Thyroid gland (tissue), 4 donors: ENCODE measurements at regions not wholly inside any gene's neighbourhood (a gene's known extent, or its start where the extent isn't known, plus 50 kb on each side); places are given as distances from the start of the nearest gene placed in this dataset.

ENCODE experiments used
- DNase-seq, 2 donors: peaks; one replicate each; pipeline ENCODE4 v3.0.0-alpha.2; 2019
- H3K27ac ChIP-seq, 3 donors: fragments of 200-600 bp; sonication (generic); 1 replicate in 2 of 3; 2 replicates in 1 of 3; pipeline ENCODE4 v1.5.1; 2016 to 2019; ENCODE audit warnings: mild to moderate bottlenecking in 1 of 3, moderate library complexity in 1 of 3
- H3K27me3 ChIP-seq: fragments of 200-600 bp; sonication (generic); one replicate; pipeline ENCODE4 v1.5.1; 2019
- H3K36me3 ChIP-seq, 2 donors: fragments of 200-600 bp; sonication (generic); one replicate each; pipeline ENCODE4 v1.5.1; 2016 to 2019
- H3K4me1 ChIP-seq, 2 donors: fragments of 200-600 bp; sonication (generic); one replicate each; pipeline ENCODE4 v1.5.1; 2017 to 2019
- H3K4me3 ChIP-seq, 3 donors: fragments of 200-600 bp; sonication (generic); replicated peaks in 1 of 3; 1 replicate in 2 of 3; 2 replicates in 1 of 3; pipeline ENCODE4 v1.5.1; 2016; ENCODE audit warnings: mild to moderate bottlenecking in 1 of 3
- H3K9me3 ChIP-seq: fragments of 200-600 bp; sonication (generic); one replicate; pipeline ENCODE4 v1.5.1; 2017
- CTCF ChIP-seq, 6 experiments: fragments of 200-600 bp in 3 of 6; fragments of 450-650 bp in 3 of 6; sonication (generic) in 3 of 6; IDR thresholded peaks; one replicate each; pipeline ENCODE4 v1.5.1; 2016 to 2019; ENCODE audit warnings: antibody characterized with exemption in 6 of 6, mild to moderate bottlenecking in 2 of 6, inconsistent platforms in 1 of 6, moderate library complexity in 1 of 6
- POLR2A ChIP-seq, 2 donors: fragments of 450-650 bp; IDR thresholded peaks; one replicate each; pipeline ENCODE4 v1.6.1; 2017; ENCODE audit warnings: antibody characterized with exemption in 2 of 2, mild to moderate bottlenecking in 2 of 2, moderate library complexity in 1 of 2
- whole genome bisulfite sequencing, 2 donors: methylation state at CpG; one replicate each; pipeline ENCODE4 v1.1.5; 2017; 5-methylcytosine and 5-hydroxymethylcytosine counted together
- intact Hi-C: fragments of 100-400 bp; cut with DNase I; formaldehyde crosslinking; loops from one replicate; pipeline ENCODE4 v1.15.1; 2023

DNA sequence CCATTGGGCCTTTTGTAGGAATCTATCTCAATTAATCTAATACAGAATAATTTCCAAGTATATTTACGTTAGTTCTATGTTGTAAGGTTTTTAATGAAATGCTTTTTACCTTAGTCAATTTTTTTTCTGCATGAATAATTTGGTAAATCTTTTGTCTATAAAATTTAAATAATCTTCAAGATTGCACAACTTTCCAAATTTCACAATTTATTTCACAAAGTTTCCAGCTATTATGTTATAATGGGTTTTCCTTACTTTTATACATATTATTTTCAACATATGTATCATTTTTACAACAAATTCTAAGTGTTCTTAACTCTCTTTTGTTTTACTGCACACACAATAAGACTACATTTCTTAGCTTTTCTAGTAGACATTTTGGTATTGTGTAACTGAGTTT lies 470.7 kb downstream of the ETV1 start:
- intact Hi-C loops, result no loop called here
- 93 to 96% methylated on average over 1 of the region's 1 CpG for WGBS, 2 donors
- H3K9me3 ChIP-seq, result no peaks in the 10 kb centered on the region
- H3K27ac ChIP-seq, result no peak overlapping the region
- no peaks in the 10 kb centered on the region for H3K27me3 ChIP-seq
- DNase-seq, result no peak
- TF ChIP-seq CTCF (IDR thresholded peaks at IDR 0.05) (no peak), POLR2A (IDR thresholded peaks at IDR 0.05) (no peak)
- no peaks in the 10 kb centered on the region for H3K36me3 ChIP-seq
- no peak overlapping the region for H3K4me3 ChIP-seq
- no peaks in the 10 kb centered on the region for H3K4me1 ChIP-seq

- H3K27me3 ChIP-seq, result no peaks in the 10 kb centered on the region
- intact Hi-C loops, result no loop called here
- no peak for DNase-seq
- no peak for TF ChIP-seq CTCF (IDR thresholded peaks at IDR 0.05)
- TF ChIP-seq POLR2A (IDR thresholded peaks at IDR 0.05), result no peak
- no peak overlapping the region for H3K4me3 ChIP-seq
- H3K9me3 ChIP-seq, result no peaks in the 10 kb centered on the region
- H3K36me3 ChIP-seq, result no peaks in the 10 kb centered on the region
- H3K4me1 ChIP-seq, result no peaks in the 10 kb centered on the region
- H3K27ac ChIP-seq, result no peak overlapping the region
These were observed 465.4 kb downstream of the ETV1 start for GRCh38 chr7:13524076-13524475.

- no peaks in the 10 kb centered on the region for H3K4me1 ChIP-seq
- H3K36me3 ChIP-seq, result no peaks in the 10 kb centered on the region
- intact Hi-C loops, result no loop called here
- DNase-seq, result no peak
- 67 to 72% methylated on average over 5 of the region's 5 CpGs for WGBS, 2 donors
- no peak overlapping the region for H3K4me3 ChIP-seq
- no peaks in the 10 kb centered on the region for H3K27me3 ChIP-seq
- H3K9me3 ChIP-seq, result no peaks in the 10 kb centered on the region
- H3K27ac ChIP-seq, result no peak overlapping the region
- no peak for TF ChIP-seq POLR2A (IDR thresholded peaks at IDR 0.05)
- TF ChIP-seq CTCF (IDR thresholded peaks at IDR 0.05), result no peak
These were observed 457.3 kb downstream of the ETV1 start for GRCh38 chr7:13532028-13532753.

- no peak overlapping the region for H3K4me3 ChIP-seq
- no peak overlapping the region for H3K27ac ChIP-seq
- intact Hi-C loops, result no loop called here
- 81 to 84% methylated on average over 6 of the region's 6 CpGs for WGBS, 2 donors
- no peaks in the 10 kb centered on the region for H3K4me1 ChIP-seq
- no peaks in the 10 kb centered on the region for H3K9me3 ChIP-seq
- DNase-seq, result no peak
- TF ChIP-seq POLR2A (IDR thresholded peaks at IDR 0.05), result no peak
- TF ChIP-seq CTCF (IDR thresholded peaks at IDR 0.05), result no peak
- H3K27me3 ChIP-seq, result no peaks in the 10 kb centered on the region
- H3K36me3 ChIP-seq, result no peaks in the 10 kb centered on the region
These were observed 450.8 kb downstream of the ETV1 start for GRCh38 chr7:13538669-13539068.

DNA sequence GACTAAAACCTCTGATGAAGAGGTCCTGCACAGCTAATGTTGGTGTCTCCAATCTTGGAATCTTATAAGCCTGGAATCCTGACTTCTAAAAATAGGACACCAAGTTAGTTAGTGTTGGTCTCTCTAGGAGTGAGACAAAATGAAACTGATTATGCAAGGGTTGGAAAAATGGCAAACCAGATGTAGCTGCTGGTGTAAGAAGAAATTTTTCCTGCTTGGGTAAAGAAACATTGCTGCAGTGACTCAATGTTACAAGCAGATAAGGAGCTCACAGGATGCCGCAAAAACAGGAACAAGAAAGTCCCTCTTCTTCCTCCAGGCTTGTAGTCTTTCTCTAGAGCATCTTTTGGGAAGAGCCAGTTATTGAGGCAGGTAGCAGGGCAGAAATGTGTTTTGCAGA lies 449.0 kb downstream of the ETV1 start:
- no peaks in the 10 kb centered on the region for H3K9me3 ChIP-seq
- WGBS, 2 donors, result 77 to 79% methylated on average over 1 of the region's 1 CpG

More for the DNA sequence above, 449.0 kb downstream of the ETV1 start:
- H3K4me1 ChIP-seq, result no peaks in the 10 kb centered on the region
- H3K27me3 ChIP-seq, result no peaks in the 10 kb centered on the region
- DNase-seq, result no peak
- TF ChIP-seq POLR2A (IDR thresholded peaks at IDR 0.05) (no peak), CTCF (IDR thresholded peaks at IDR 0.05) (no peak)
- H3K36me3 ChIP-seq, result no peaks in the 10 kb centered on the region
- intact Hi-C loops, result no loop called here
- no peak overlapping the region for H3K4me3 ChIP-seq
- H3K27ac ChIP-seq, result no peak overlapping the region
